Mesenchymal stem cell (in vitro differentiated cells and primary cell): ENCODE measurements at regions not wholly inside any gene's neighbourhood (a gene's known extent, or its start where the extent isn't known, plus 50 kb on each side); places are given as distances from the start of the nearest gene placed in this dataset.
"Not testable (repeated sequence)": the region's sequence is repeated elsewhere in the genome, so short reads cannot be mapped to it uniquely, and the experiment has no call there.

Experiments used
- DNase-seq: peaks from one replicate; pipeline ENCODE4 v3.0.0-alpha.2; 2013
- H2AFZ ChIP-seq: one replicate; pipeline ENCODE4 v1.6.1; 2013; ENCODE audit warnings: low read depth, mild to moderate bottlenecking, control low read depth, inconsistent platforms, low read length, moderate library complexity
- H2AK5ac ChIP-seq: 2 replicates; pipeline ENCODE4 v1.6.1; 2013; ENCODE audit warnings: low read length, moderate library complexity, mild to moderate bottlenecking, inconsistent platforms; ENCODE audit not compliant: severe bottlenecking
- H2BK120ac ChIP-seq: one replicate; pipeline ENCODE4 v1.6.1; 2013; ENCODE audit warnings: low read depth, mild to moderate bottlenecking, inconsistent platforms, low read length, moderate library complexity
- H2BK12ac ChIP-seq, 2 experiments: one replicate each; pipeline ENCODE4 v1.6.1; 2013; ENCODE audit warnings: inconsistent platforms in 2 of 2, low read length in 2 of 2, mild to moderate bottlenecking in 2 of 2, moderate library complexity in 2 of 2, control low read depth in 1 of 2
- H2BK15ac ChIP-seq: one replicate; pipeline ENCODE4 v1.6.1; 2013; ENCODE audit warnings: mild to moderate bottlenecking, low read depth, inconsistent platforms; ENCODE audit not compliant: poor library complexity, severe bottlenecking
- H2BK5ac ChIP-seq: 2 replicates; pipeline ENCODE4 v1.6.1; 2013; ENCODE audit warnings: low read depth, mild to moderate bottlenecking, low read length, control low read depth, inconsistent platforms; ENCODE audit not compliant: poor library complexity, severe bottlenecking
- H3K14ac ChIP-seq, 2 experiments: one replicate each; pipeline ENCODE4 v1.6.1; 2013; ENCODE audit warnings: inconsistent platforms in 2 of 2, low read length in 2 of 2, control low read depth in 1 of 2, mild to moderate bottlenecking in 1 of 2, moderate library complexity in 1 of 2
- H3K18ac ChIP-seq, 2 experiments: one replicate each; pipeline ENCODE4 v1.6.1; 2013; ENCODE audit warnings: inconsistent platforms in 2 of 2, low read length in 2 of 2, control low read depth in 1 of 2, low read depth in 1 of 2, mild to moderate bottlenecking in 1 of 2
- H3K23ac ChIP-seq, 2 experiments: one replicate each; pipeline ENCODE4 v1.6.1; 2013; ENCODE audit warnings: inconsistent platforms in 2 of 2, low read length in 2 of 2, mild to moderate bottlenecking in 2 of 2, moderate library complexity in 2 of 2, control low read depth in 1 of 2
- H3K27ac ChIP-seq: 2 replicates; pipeline ENCODE4 v1.5.1; 2013; ENCODE audit warnings: mild to moderate bottlenecking, moderate library complexity, low read length, control low read depth, inconsistent platforms; ENCODE audit not compliant: poor library complexity, severe bottlenecking
- H3K27me3 ChIP-seq, 2 experiments: 2 replicates each; pipeline versions ENCODE4 v1.6.1 to v1.7.0; 2013; ENCODE audit warnings: low read length in 2 of 2, mild to moderate bottlenecking in 2 of 2, moderate library complexity in 2 of 2, control low read depth in 1 of 2, inconsistent platforms in 1 of 2; ENCODE audit not compliant: control insufficient read depth in 1 of 2, insufficient read depth in 1 of 2
- H3K36me3 ChIP-seq, 2 experiments: 2 replicates each; pipeline versions ENCODE4 v1.6.1 to v1.7.0; 2013; ENCODE audit warnings: low read length in 2 of 2, control low read depth in 1 of 2, inconsistent platforms in 1 of 2, low read depth in 1 of 2, mild to moderate bottlenecking in 1 of 2; ENCODE audit not compliant: insufficient read depth in 2 of 2, control insufficient read depth in 1 of 2
- H3K4ac ChIP-seq, 2 experiments: one replicate each; pipeline ENCODE4 v1.6.1; 2013; ENCODE audit warnings: inconsistent platforms in 2 of 2, low read length in 2 of 2, mild to moderate bottlenecking in 2 of 2, moderate library complexity in 2 of 2, control low read depth in 1 of 2, low read depth in 1 of 2
- H3K4me1 ChIP-seq: 2 replicates; pipeline ENCODE4 v1.6.1; 2013; ENCODE audit warnings: low read depth, low read length, control low read depth; ENCODE audit not compliant: control insufficient read depth, insufficient read depth
- H3K4me2 ChIP-seq: 2 replicates; pipeline ENCODE4 v1.6.1; 2013; ENCODE audit warnings: low read length, mild to moderate bottlenecking, inconsistent platforms; ENCODE audit not compliant: poor library complexity, severe bottlenecking
- H3K4me3 ChIP-seq, 2 experiments: 2 replicates each; pipeline versions ENCODE4 v1.5.1 to v1.7.0; 2013; ENCODE audit warnings: low read length in 2 of 2, mild to moderate bottlenecking in 2 of 2, control low read depth in 1 of 2, low read depth in 1 of 2; ENCODE audit not compliant: insufficient read depth in 1 of 2
- H3K79me1 ChIP-seq: replicated peaks from 2 replicates; pipeline ENCODE4 v1.6.1; 2013; ENCODE audit warnings: mild to moderate bottlenecking, control low read depth, low read length, inconsistent platforms; ENCODE audit not compliant: poor library complexity, severe bottlenecking
- H3K9ac ChIP-seq: 2 replicates; pipeline ENCODE4 v1.7.0; 2013; ENCODE audit warnings: mild to moderate bottlenecking, low read length, moderate library complexity
- H3K9me3 ChIP-seq: 2 replicates; pipeline ENCODE4 v1.7.0; 2013; ENCODE audit warnings: mild to moderate bottlenecking, low read length; ENCODE audit not compliant: control insufficient read depth
- H4K8ac ChIP-seq: one replicate; pipeline ENCODE4 v1.6.1; 2013; ENCODE audit warnings: inconsistent platforms, mild to moderate bottlenecking, low read length, moderate library complexity
- H4K91ac ChIP-seq: one replicate; pipeline ENCODE4 v1.6.1; 2013; ENCODE audit warnings: mild to moderate bottlenecking, low read length, inconsistent platforms
- WGBS: methylation state at CpG from one replicate; pipeline ENCODE4 v1.1.7; 2013; ENCODE audit warnings: mixed read lengths; 5-methylcytosine and 5-hydroxymethylcytosine counted together

DNA sequence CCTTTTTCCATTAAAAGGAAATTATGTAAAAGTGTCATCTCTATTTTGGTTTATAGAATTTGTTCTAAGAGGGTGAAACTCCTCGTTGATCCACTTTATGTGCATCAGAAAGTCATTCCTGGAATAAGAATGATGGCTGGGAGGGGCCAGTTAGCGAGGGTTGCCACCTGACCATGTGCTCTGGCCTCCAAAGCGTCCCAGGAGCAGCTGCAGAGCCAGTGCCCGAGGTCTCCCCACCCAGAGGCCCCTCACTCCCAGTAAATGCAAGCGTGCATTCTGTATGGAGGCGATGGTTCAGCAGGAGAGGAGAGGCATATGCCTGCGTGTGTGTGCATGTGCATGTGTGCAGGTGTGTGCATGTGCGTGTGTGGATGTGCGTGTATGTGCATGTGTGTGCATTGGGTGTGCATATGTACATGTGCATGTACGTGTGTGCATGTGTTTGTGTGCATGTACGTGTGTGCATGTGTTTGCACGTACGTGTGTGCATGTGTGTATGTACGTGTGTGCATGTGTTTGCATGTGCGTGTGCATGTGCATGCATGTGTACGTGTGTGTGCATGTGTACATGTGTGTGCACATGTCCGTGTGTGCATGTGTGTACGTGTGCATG, 345.8 kb downstream of the TEX29 start:
- Histone ChIP-seq H3K27ac (no peak overlapping the region), H3K4me3 (peak overlapping the region in 1 of 2 experiments; percentile 34), H2AFZ (no peak overlapping the region), H3K9me3 (no peaks in the 10 kb centered on the region), H2BK15ac (no peak overlapping the region), H3K14ac (no peak overlapping the region), H2BK12ac (no peak overlapping the region), H2BK120ac (no peak overlapping the region), H3K23ac (no peak overlapping the region), H4K8ac (no peak overlapping the region), H3K4me2 (no peak overlapping the region), H3K4ac (no peak overlapping the region), H3K9ac (no peak overlapping the region), H3K4me1 (peaks cover 2% of the 10 kb centered on the region), H3K18ac (no peak overlapping the region), H4K91ac (no peak overlapping the region), H3K79me1 (no peaks in the 10 kb centered on the region), H2AK5ac (no peak overlapping the region), H3K27me3 (no peaks in the 10 kb centered on the region), H3K36me3 (no peaks in the 10 kb centered on the region), H2BK5ac (no peak overlapping the region)
- DNase-seq = no peak
- 79% methylated on average over 18 of the region's 18 CpGs for WGBS

DNA sequence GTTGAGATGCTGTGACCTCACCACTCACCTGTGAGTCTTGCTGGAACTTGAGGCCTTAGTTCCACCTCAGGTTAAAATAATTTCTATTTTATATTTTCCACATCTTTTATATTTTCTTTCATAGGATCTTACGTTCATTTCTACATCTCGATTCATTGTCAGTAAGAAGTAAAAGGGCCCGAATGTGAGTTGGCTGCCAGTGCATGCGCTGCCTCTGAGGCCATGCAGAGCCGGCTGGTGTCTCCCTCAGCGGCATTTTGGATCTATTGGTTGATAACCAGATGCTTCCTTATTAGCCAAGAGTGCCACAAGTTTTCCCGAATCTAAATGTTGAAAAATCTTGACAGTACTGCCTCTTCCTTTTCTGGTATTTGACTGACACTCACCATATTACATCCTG, 347.3 kb downstream of the TEX29 start:
- 66% methylated on average over 7 of the region's 7 CpGs for WGBS
- H3K79me1 ChIP-seq = no peaks in the 10 kb centered on the region
- H2AFZ ChIP-seq = no peak overlapping the region
- H3K4me1 ChIP-seq = peaks cover 2% of the 10 kb centered on the region
- no peak overlapping the region for H2AK5ac ChIP-seq
- H2BK120ac ChIP-seq = no peak overlapping the region
- H2BK5ac ChIP-seq = no peak overlapping the region
- no peak overlapping the region for H3K27ac ChIP-seq
- H3K14ac ChIP-seq = no peak overlapping the region
- H3K4me3 ChIP-seq = no peak overlapping the region
- no peak overlapping the region for H3K4ac ChIP-seq
- H3K23ac ChIP-seq = no peak overlapping the region
- no peak overlapping the region for H4K8ac ChIP-seq
- DNase-seq = no peak
- no peaks in the 10 kb centered on the region for H3K9me3 ChIP-seq
- no peak overlapping the region for H4K91ac ChIP-seq
- no peak overlapping the region for H2BK15ac ChIP-seq
- H2BK12ac ChIP-seq = no peak overlapping the region
- no peak overlapping the region for H3K18ac ChIP-seq
- H3K27me3 ChIP-seq = no peaks in the 10 kb centered on the region
- H3K4me2 ChIP-seq = no peak overlapping the region
- H3K36me3 ChIP-seq = no peaks in the 10 kb centered on the region
- no peak overlapping the region for H3K9ac ChIP-seq

- H2AK5ac ChIP-seq = no peak overlapping the region
- no peak overlapping the region for H2AFZ ChIP-seq
- H3K27ac ChIP-seq = no peak overlapping the region
- no peak overlapping the region for H3K9ac ChIP-seq
- no peak overlapping the region for H3K14ac ChIP-seq
- H3K4ac ChIP-seq = no peak overlapping the region
- H3K79me1 ChIP-seq = no peaks in the 10 kb centered on the region
- H2BK5ac ChIP-seq = no peak overlapping the region
- H4K91ac ChIP-seq = no peak overlapping the region
- no peak overlapping the region for H3K4me2 ChIP-seq
- H3K4me3 ChIP-seq = no peak overlapping the region
- no peaks in the 10 kb centered on the region for H3K9me3 ChIP-seq
- H2BK15ac ChIP-seq = no peak overlapping the region
- H4K8ac ChIP-seq = no peak overlapping the region
- no peak overlapping the region for H2BK120ac ChIP-seq
- H3K18ac ChIP-seq = no peak overlapping the region
- WGBS = 91% methylated on average over 30 of the region's 30 CpGs
- no peaks in the 10 kb centered on the region for H3K27me3 ChIP-seq
- no peak overlapping the region for H3K23ac ChIP-seq
- no peak for DNase-seq
- peaks cover 2% of the 10 kb centered on the region for H3K4me1 ChIP-seq
- no peak overlapping the region for H2BK12ac ChIP-seq
- no peaks in the 10 kb centered on the region for H3K36me3 ChIP-seq
Measured at GRCh38 chr13:111668451-111668850, 348.0 kb downstream of the TEX29 start.

DNA sequence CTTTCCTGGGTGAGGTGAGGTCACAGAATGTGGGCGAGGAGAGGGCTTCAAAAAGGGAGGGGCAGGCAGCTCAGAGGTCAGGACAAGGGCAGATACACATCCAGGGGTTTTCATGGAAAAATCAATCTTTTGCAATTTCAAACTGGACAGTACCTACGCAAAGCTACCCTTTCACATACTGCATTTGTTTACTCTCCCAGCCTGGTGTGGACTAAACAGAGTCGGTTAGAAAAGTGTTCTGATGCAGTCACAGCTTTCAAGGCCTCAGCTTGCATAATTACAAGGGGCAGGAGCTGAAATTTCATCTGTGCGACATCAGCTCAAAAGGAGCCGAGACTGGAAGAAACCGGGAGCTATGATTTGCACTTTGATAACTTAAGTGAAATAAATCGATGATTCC, 351.8 kb downstream of the TEX29 start:
- not testable (repeated sequence) for H3K23ac ChIP-seq, H4K8ac ChIP-seq, H3K4me1 ChIP-seq, H3K27me3 ChIP-seq, H3K4me3 ChIP-seq, H3K4me2 ChIP-seq, H2BK120ac ChIP-seq, H3K18ac ChIP-seq, H3K9me3 ChIP-seq, H3K4ac ChIP-seq, DNase-seq, H2BK15ac ChIP-seq, H2BK12ac ChIP-seq, H2BK5ac ChIP-seq, H3K27ac ChIP-seq, H3K36me3 ChIP-seq, H2AK5ac ChIP-seq, H3K14ac ChIP-seq, H3K9ac ChIP-seq, H3K79me1 ChIP-seq, H2AFZ ChIP-seq, H4K91ac ChIP-seq
- no CpG with 5 or more reads among the region's 7 CpGs for WGBS
